Activated CD4-positive, alpha-beta T cell treated with anti-CD3 and anti-CD28 coated beads for 36 hours (primary cell): ENCODE measurements at regions not wholly inside any gene's neighbourhood (a gene's known extent, or its start where the extent isn't known, plus 50 kb on each side); places are given as distances from the start of the nearest gene placed in this dataset.

ENCODE experiments used
- ATAC-seq: fragments of 200-7000 bp; cut with Tn5 transposase; one replicate; pipeline ENCODE4 v1.10.0; 2021; ENCODE audit warnings: mild to moderate bottlenecking, moderate library complexity
- CTCF ChIA-PET: fragments of 350-600 bp; sonication (Branson Sonifier 250); formaldehyde crosslinking; loops from one replicate; lab custom pipeline; 2021; ENCODE audit warnings: antibody characterized with exemption; lab: Charles Lee
- POLR2A ChIA-PET: fragments of 350-600 bp; sonication (Branson Sonifier 250); formaldehyde crosslinking; loops from one replicate; lab custom pipeline; 2021; ENCODE audit warnings: antibody characterized with exemption, inconsistent platforms; lab: Charles Lee
- DNase-seq: peaks from one replicate; pipeline ENCODE4 v3.0.0-alpha.2; 2020
- H3K27ac Mint-ChIP-seq: one replicate; pipeline ENCODE4 v1.8.0; 2021; ENCODE audit warnings: mixed read lengths
- H3K27me3 Mint-ChIP-seq: one replicate; pipeline ENCODE4 v1.8.0; 2021; ENCODE audit warnings: mixed read lengths
- H3K36me3 Mint-ChIP-seq: one replicate; pipeline ENCODE4 v1.8.0; 2021; ENCODE audit warnings: low read depth, mixed read lengths
- H3K4me1 Mint-ChIP-seq: one replicate; pipeline ENCODE4 v1.8.0; 2021; ENCODE audit warnings: mixed read lengths
- H3K4me3 Mint-ChIP-seq: one replicate; pipeline ENCODE4 v1.8.0; 2021; ENCODE audit warnings: mild to moderate bottlenecking, moderate library complexity, mixed read lengths
- H3K9me3 Mint-ChIP-seq: one replicate; pipeline ENCODE4 v1.8.0; 2021; ENCODE audit warnings: low read depth, mixed read lengths
- intact Hi-C, 2 experiments: fragments of 100-400 bp; cut with DNase I in 1 of 2; cut with micrococcal nuclease in 1 of 2; formaldehyde crosslinking; loops; one replicate each; pipeline versions ENCODE4 v1.14.2 to v1.15.1; 2022 to 2024; cut with DNase I, micrococcal nuclease

DNA sequence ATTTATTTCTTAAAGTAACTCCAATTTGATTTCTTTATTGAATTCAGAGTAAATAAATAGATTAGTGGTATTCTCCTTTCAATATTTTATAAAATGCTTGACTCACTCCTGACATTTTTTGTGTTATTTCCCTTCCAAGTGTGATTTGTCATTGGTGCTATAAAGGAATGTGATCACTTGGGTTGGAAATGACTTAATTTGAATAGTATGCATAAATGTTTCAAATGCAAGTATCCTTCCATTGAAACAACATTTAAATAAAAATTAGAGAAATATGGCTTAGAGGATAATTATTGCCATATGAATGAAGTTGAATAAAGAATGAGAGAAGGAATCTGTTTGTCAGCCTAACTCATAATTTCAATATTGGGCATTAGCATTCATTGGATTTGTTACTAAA lies 182.7 kb downstream of the PABPC4L start:
- no peak overlapping the region for H3K27ac Mint-ChIP-seq
- no peaks in the 10 kb centered on the region for H3K27me3 Mint-ChIP-seq
- DNase-seq (no peak), ATAC-seq (no peak)
- CTCF ChIA-PET: no interaction called here
- POLR2A ChIA-PET: no interaction called here
- H3K4me1 Mint-ChIP-seq: no peaks in the 10 kb centered on the region
- no peak overlapping the region for H3K4me3 Mint-ChIP-seq
- H3K36me3 Mint-ChIP-seq: no peaks in the 10 kb centered on the region
- H3K9me3 Mint-ChIP-seq: peaks cover 6% of the 10 kb centered on the region
- intact Hi-C loops: no loop called here

DNA sequence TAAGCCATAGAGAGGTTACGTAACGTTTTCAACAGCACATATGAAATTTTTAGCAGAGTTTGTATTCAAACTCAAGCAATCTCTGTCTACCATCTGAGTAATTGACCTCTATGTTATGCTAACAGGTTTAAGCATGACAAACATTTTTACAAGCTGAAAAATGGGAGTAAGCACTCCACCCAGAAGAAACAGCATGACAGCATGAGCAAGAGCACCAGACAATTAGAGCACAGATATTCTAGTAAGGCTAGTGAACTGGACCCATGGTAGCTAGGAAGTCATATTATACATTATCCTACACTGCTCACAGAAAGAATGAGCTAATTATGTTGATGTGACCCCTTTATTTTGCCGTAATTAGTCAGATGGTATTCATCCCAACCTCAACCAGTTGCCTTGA lies 200.5 kb downstream of the PABPC4L start:
- H3K27me3 Mint-ChIP-seq: no peaks in the 10 kb centered on the region
- no peak for DNase-seq
- no peaks in the 10 kb centered on the region for H3K4me1 Mint-ChIP-seq
- ChIA-PET POLR2A (no interaction called here), CTCF (no interaction called here)
- H3K9me3 Mint-ChIP-seq: no peaks in the 10 kb centered on the region
- H3K36me3 Mint-ChIP-seq: no peaks in the 10 kb centered on the region
- ATAC-seq: no peak
- H3K27ac Mint-ChIP-seq: no peak overlapping the region
- H3K4me3 Mint-ChIP-seq: no peak overlapping the region
- intact Hi-C loops: no loop called here

DNA sequence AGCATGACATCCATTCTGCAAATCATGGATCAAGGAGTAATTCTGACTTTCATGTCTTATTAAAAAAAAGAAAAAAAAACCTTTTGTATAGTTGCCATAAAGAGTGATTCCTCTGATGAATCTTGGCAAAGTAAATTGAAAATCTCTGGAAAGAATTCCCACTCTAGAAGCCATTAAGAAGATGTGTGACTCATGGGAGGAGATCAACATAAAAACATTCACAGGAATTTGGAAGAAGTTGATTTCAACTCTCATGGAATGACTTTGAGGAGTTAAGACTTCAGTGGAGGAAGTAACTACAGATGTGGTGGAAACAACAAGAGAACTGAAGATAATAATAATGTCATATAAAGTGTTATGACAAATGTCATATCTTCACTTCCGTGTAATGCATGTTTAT lies 204.2 kb downstream of the PABPC4L start:
- Mint-ChIP-seq H3K4me3 (no peak overlapping the region), H3K36me3 (no peaks in the 10 kb centered on the region), H3K27me3 (no peaks in the 10 kb centered on the region), H3K4me1 (no peaks in the 10 kb centered on the region), H3K27ac (no peak overlapping the region), H3K9me3 (no peaks in the 10 kb centered on the region)
- intact Hi-C loops: no loop called here
- POLR2A ChIA-PET: no interaction called here
- CTCF ChIA-PET: no interaction called here
- DNase-seq: no peak
- ATAC-seq: no peak

GRCh38 chr4:133996431-133997121 lies 205.0 kb downstream of the PABPC4L start:
- ATAC-seq (no peak), DNase-seq (no peak)
- intact Hi-C loops: no loop called here
- POLR2A ChIA-PET: no interaction called here
- no peaks in the 10 kb centered on the region for H3K4me1 Mint-ChIP-seq
- H3K27ac Mint-ChIP-seq: no peak overlapping the region
- H3K4me3 Mint-ChIP-seq: no peak overlapping the region
- H3K27me3 Mint-ChIP-seq: no peaks in the 10 kb centered on the region
- CTCF ChIA-PET: no interaction called here
- H3K36me3 Mint-ChIP-seq: no peaks in the 10 kb centered on the region
- no peaks in the 10 kb centered on the region for H3K9me3 Mint-ChIP-seq

GRCh38 chr4:133995243-133995960 lies 206.2 kb downstream of the PABPC4L start:
- Mint-ChIP-seq H3K4me1 (no peaks in the 10 kb centered on the region), H3K27me3 (no peaks in the 10 kb centered on the region), H3K9me3 (peaks cover 2% of the 10 kb centered on the region), H3K4me3 (no peak overlapping the region), H3K36me3 (no peaks in the 10 kb centered on the region), H3K27ac (no peak overlapping the region)
- CTCF ChIA-PET: no interaction called here
- POLR2A ChIA-PET: interaction anchor here (0.6 kb wide), 1 partner anchor 591 kb away, joined by 5 read pairs; no protein-coding TSS in a partner anchor
- intact Hi-C loops: no loop called here
- ATAC-seq: no peak
- no peak for DNase-seq

DNA sequence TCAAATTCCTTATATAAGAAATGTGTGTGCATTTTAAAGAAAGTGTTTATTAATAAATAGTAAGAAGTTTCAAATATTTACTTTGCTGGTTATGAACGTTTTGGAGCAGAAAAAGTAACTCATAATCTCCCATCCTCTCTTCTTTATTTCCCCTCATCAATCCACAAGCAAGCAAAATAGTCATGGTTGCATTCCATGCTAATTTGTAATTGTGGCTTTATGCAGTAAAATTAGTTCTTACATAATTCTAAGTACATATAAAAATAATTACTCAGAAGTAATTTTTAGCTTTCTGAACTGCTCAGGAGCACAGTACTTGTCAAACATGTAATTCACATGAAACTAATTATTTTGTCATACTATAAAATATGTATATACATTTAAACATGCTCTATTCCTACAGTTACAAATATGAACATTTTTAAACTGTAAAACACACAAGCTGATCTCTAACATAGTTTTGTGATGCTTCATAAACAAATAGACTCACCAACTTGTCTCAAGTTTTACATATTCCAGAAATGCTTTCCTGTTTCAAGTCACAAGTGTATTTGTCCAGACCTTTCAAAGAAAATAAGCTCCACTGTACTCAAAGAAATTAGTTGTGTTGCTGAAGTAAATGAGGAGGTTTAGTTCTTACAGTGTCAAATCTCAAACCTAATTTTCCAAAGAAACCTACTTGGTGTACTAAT lies 218.9 kb downstream of the PABPC4L start:
- POLR2A ChIA-PET: no interaction called here
- Mint-ChIP-seq H3K9me3 (peaks cover 7% of the 10 kb centered on the region), H3K27me3 (no peaks in the 10 kb centered on the region), H3K4me3 (no peak overlapping the region), H3K36me3 (no peaks in the 10 kb centered on the region), H3K4me1 (no peaks in the 10 kb centered on the region), H3K27ac (no peak overlapping the region)
- CTCF ChIA-PET: interaction anchor here (0.5 kb wide), 1 partner anchor 144 kb away, joined by 3 read pairs; no protein-coding TSS in a partner anchor
- ATAC-seq (no peak), DNase-seq (no peak)
- intact Hi-C loops: no loop called here

DNA sequence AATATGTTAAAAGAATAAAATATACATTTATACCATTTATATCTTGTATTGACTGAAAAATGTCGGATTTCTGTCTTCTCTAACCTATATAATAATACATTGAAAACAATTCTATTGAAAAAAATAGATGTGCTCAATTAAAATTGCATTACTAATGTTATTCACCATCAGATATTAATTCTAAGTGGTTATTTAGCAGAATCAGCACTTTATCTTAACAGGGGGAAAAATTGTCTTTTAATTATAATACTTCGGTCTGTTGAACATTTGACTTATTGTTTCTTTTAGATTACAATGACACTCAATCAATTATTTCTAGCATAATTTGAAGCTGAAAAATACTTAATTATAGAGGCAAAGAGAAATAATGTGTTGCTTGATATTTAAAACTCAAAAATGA lies 220.3 kb downstream of the PABPC4L start:
- Mint-ChIP-seq H3K9me3 (peaks cover 7% of the 10 kb centered on the region), H3K27ac (no peak overlapping the region), H3K4me1 (no peaks in the 10 kb centered on the region), H3K36me3 (no peaks in the 10 kb centered on the region), H3K4me3 (no peak overlapping the region), H3K27me3 (no peaks in the 10 kb centered on the region)
- POLR2A ChIA-PET: no interaction called here
- CTCF ChIA-PET: no interaction called here
- DNase-seq (no peak), ATAC-seq (no peak)
- intact Hi-C loops: no loop called here

DNA sequence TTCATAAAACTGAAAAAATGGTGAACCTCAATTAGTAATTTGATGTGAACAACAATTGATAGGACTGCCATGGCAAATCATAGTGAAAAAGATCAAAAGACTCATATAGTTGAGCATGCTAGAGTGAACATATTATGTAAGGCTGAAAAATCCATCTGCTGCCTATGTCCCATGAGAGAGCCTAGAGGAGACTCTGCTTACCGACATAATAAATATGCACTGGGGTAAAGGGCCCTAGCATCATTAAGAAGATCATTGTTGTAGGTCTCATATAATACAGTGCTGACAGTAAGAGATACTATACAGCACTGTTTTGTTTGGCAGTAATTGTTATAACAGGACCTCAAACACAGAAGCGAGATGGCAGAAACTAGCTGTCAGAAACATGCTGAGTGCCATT lies 229.0 kb downstream of the PABPC4L start:
- no peaks in the 10 kb centered on the region for H3K36me3 Mint-ChIP-seq
- ATAC-seq (no peak), DNase-seq (no peak)
- H3K4me3 Mint-ChIP-seq: no peak overlapping the region
- ChIA-PET CTCF (no interaction called here), POLR2A (no interaction called here)
- intact Hi-C loops: no loop called here
- H3K27ac Mint-ChIP-seq: no peak overlapping the region
- no peaks in the 10 kb centered on the region for H3K27me3 Mint-ChIP-seq
- H3K9me3 Mint-ChIP-seq: peaks cover 7% of the 10 kb centered on the region
- H3K4me1 Mint-ChIP-seq: no peaks in the 10 kb centered on the region

GRCh38 chr4:133969202-133969848 lies 232.3 kb downstream of the PABPC4L start:
- H3K27ac Mint-ChIP-seq: no peak overlapping the region
- H3K36me3 Mint-ChIP-seq: no peaks in the 10 kb centered on the region
- H3K4me3 Mint-ChIP-seq: no peak overlapping the region
- ChIA-PET CTCF (interaction anchor here (0.7 kb wide), 1 partner anchor 119 kb away, joined by 4 read pairs; no protein-coding TSS in a partner anchor), POLR2A (no interaction called here)
- DNase-seq (no peak), ATAC-seq (no peak)
- no peaks in the 10 kb centered on the region for H3K4me1 Mint-ChIP-seq
- H3K27me3 Mint-ChIP-seq: no peaks in the 10 kb centered on the region
- intact Hi-C loops: no loop called here
- peaks cover 15% of the 10 kb centered on the region for H3K9me3 Mint-ChIP-seq

DNA sequence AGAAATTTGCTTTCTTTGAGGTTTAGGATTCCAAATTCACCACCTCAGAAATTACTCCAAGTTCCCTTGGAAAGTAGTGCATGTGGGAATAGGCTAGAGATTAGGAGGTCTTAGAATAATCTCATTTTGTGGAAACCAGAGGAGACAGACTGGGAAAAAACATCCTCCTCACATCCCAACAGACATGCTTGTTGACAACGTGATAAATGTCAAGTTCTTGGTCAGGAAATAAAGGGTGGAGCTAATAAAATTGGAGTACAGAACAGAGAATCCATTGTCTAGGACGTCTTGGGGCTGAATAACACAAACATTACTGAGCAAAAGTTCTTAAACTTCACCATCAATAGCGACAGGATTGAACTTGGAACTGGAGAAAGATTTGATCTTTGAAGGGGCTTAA lies 233.4 kb downstream of the PABPC4L start:
- ChIA-PET POLR2A (no interaction called here), CTCF (no interaction called here)
- Mint-ChIP-seq H3K27ac (no peak overlapping the region), H3K4me3 (no peak overlapping the region), H3K27me3 (no peaks in the 10 kb centered on the region), H3K36me3 (no peaks in the 10 kb centered on the region), H3K4me1 (no peaks in the 10 kb centered on the region), H3K9me3 (peaks cover 17% of the 10 kb centered on the region)
- ATAC-seq: no peak
- DNase-seq: no peak
- intact Hi-C loops: no loop called here

- DNase-seq: no peak
- intact Hi-C loops: no loop called here
- CTCF ChIA-PET: no interaction called here
- no peak overlapping the region for H3K27ac Mint-ChIP-seq
- POLR2A ChIA-PET: no interaction called here
- H3K36me3 Mint-ChIP-seq: no peaks in the 10 kb centered on the region
- H3K27me3 Mint-ChIP-seq: no peaks in the 10 kb centered on the region
- H3K4me1 Mint-ChIP-seq: no peaks in the 10 kb centered on the region
- H3K4me3 Mint-ChIP-seq: no peak overlapping the region
- ATAC-seq: no peak
- H3K9me3 Mint-ChIP-seq: peaks cover 22% of the 10 kb centered on the region
These were observed 240.6 kb downstream of the PABPC4L start for GRCh38 chr4:133960975-133961374.
